Inferior parietal cortex (tissue), 1 donor: ENCODE measurements at regions not wholly inside any gene's neighbourhood (a gene's known extent, or its start where the extent isn't known, plus 50 kb on each side); places are given as distances from the start of the nearest gene placed in this dataset.

Experiments
- DNase-seq: peaks from one replicate; pipeline ENCODE4 v3.0.0-alpha.2; 2016; ENCODE audit errors: extremely low spot score

- no peak for DNase-seq
Observed at GRCh38 chr13:73850104-73850873, 283.9 kb downstream of the KLF12 start.

- no peak for DNase-seq
Observed at GRCh38 chr13:73849292-73849691, 284.9 kb downstream of the KLF12 start.

GRCh38 chr13:73844986-73845385 is 289.2 kb downstream of the KLF12 start:
- DNase-seq = no peak

- no peak for DNase-seq
Observed at GRCh38 chr13:73842626-73843025, 291.6 kb downstream of the KLF12 start.

- DNase-seq = no peak
Observed at GRCh38 chr13:73842184-73842583, 292.0 kb downstream of the KLF12 start.

GRCh38 chr13:73837147-73837546 is 297.1 kb downstream of the KLF12 start:
- no peak for DNase-seq

- peak; percentile 80 for DNase-seq
Observed at GRCh38 chr13:73835138-73835721, 299.0 kb downstream of the KLF12 start.

- no peak for DNase-seq
Observed at GRCh38 chr13:73833325-73834070, 300.7 kb downstream of the KLF12 start.

GRCh38 chr13:73832825-73833224 is 301.4 kb downstream of the KLF12 start:
- no peak for DNase-seq

GRCh38 chr13:73832128-73832588 is 302.0 kb downstream of the KLF12 start:
- no peak for DNase-seq

- DNase-seq = no peak
Observed at GRCh38 chr13:73829416-73829815, 304.8 kb downstream of the KLF12 start.

- no peak for DNase-seq
Observed at GRCh38 chr13:73828811-73829210, 305.4 kb downstream of the KLF12 start.

- DNase-seq = no peak
Observed at GRCh38 chr13:73827434-73827833, 306.8 kb downstream of the KLF12 start.

- DNase-seq = no peak
Observed at GRCh38 chr13:73825143-73825542, 309.1 kb downstream of the KLF12 start.

GRCh38 chr13:73822668-73823592 is 311.3 kb downstream of the KLF12 start:
- DNase-seq = no peak

GRCh38 chr13:73820688-73821087 is 313.5 kb downstream of the KLF12 start:
- DNase-seq = no peak

GRCh38 chr13:73820285-73820684 is 313.9 kb downstream of the KLF12 start:
- DNase-seq = no peak

GRCh38 chr13:73819711-73820110 is 314.5 kb downstream of the KLF12 start:
- no peak for DNase-seq

- no peak for DNase-seq
Observed at GRCh38 chr13:73816702-73817101, 317.5 kb downstream of the KLF12 start.

GRCh38 chr13:73815796-73816195 is 318.4 kb downstream of the KLF12 start:
- DNase-seq = no peak

- no peak for DNase-seq
Observed at GRCh38 chr13:73810647-73811046, 323.6 kb downstream of the KLF12 start.

GRCh38 chr13:73809561-73809960 is 324.6 kb downstream of the KLF12 start:
- no peak for DNase-seq
